ENCODE measurements at regions not wholly inside any gene's neighbourhood (a gene's known extent, or its start where the extent isn't known, plus 50 kb on each side); places are given as distances from the start of the nearest gene placed in this dataset.

DNA sequence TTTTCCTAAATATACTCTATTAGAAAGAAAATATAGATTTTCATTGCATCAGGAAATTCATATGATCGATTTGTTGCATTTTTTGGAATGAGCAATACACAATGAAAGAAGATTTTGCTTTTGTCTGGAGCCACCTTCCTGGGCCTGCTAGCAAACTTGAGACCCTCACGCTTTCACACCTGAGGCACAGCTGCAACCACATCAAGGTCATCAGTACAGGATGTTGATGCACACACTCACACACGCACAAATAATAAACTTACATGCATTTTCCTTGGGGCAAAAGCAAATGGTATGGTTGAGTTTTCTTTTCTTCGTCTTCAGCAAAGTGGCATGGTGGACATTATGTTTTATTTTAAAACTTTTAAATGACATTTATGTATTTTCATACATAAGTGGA is 64.8 kb upstream of the SATB1 start:
- DNase-seq (ENCODE audit: low spot score in 2 of 2): no peak
- Histone ChIP-seq H3K4me3 (no peak overlapping the region), H3K9me3 (no peaks in the 10 kb centered on the region), H3K27me3 (ENCODE audit: low read depth) (no peaks in the 10 kb centered on the region), H3K4me1 (no peaks in the 10 kb centered on the region), H3K36me3 (replicated peaks) (no peaks in the 10 kb centered on the region)
- in situ Hi-C loops (cut with MboI; ENCODE audit: low sequenced_read_pairs): no loop called here

DNA sequence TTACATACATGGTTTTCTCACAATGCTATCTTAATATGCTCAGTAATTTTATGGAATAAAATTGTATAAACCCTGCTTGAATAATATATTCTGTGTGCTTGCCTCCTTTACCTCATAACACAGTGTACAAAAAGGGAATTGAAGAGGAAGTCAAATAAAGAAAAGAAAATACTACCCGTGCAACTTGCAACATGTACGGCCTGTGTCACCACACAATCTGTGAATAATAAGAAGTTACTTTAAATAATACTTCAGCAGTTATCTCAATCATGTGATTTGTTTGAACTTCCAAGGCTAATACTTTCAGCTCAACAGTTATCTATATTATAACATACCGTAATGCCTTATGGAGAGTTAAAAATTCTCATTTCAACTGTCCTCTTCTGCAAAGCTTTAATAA is 58.1 kb upstream of the SATB1 start:
- no peaks in the 10 kb centered on the region for H3K36me3 ChIP-seq (replicated peaks)
- no peak for DNase-seq (ENCODE audit: low spot score in 2 of 2)
- no peaks in the 10 kb centered on the region for H3K27me3 ChIP-seq (ENCODE audit: low read depth)
- no peaks in the 10 kb centered on the region for H3K9me3 ChIP-seq
- peaks cover 9% of the 10 kb centered on the region for H3K4me1 ChIP-seq
- in situ Hi-C loops (cut with MboI; ENCODE audit: low sequenced_read_pairs): no loop called here
- H3K4me3 ChIP-seq: no peak overlapping the region

- no peak overlapping the region for H3K4me3 ChIP-seq
- H3K9me3 ChIP-seq: no peaks in the 10 kb centered on the region
- in situ Hi-C loops (cut with MboI; ENCODE audit: low sequenced_read_pairs): no loop called here
- no peaks in the 10 kb centered on the region for H3K27me3 ChIP-seq (ENCODE audit: low read depth)
- H3K36me3 ChIP-seq (replicated peaks): no peaks in the 10 kb centered on the region
- DNase-seq (ENCODE audit: low spot score in 2 of 2): no peak
- H3K4me1 ChIP-seq: peaks cover 9% of the 10 kb centered on the region
Observed at GRCh38 chr3:18481946-18482548, 56.9 kb upstream of the SATB1 start.

DNA sequence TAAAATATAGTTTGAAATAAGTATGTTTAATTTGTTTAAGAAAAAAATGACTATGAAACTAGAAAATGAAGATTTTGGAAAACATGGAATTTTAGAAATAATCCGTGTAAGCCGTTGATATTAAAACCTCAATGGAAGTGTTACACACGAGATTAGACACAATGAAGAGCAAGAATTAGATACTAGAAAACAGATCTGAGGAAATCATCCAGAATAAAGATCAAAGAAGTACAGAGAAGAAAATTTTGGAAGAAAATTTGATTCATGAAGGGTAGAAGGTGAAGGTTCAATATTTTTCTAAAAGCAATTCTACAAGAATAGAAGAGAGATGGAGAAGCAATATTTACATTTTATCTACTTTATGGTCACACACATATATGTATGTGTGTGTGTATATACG is 52.5 kb upstream of the SATB1 start:
- no peak for DNase-seq (ENCODE audit: low spot score in 2 of 2)
- in situ Hi-C loops (cut with MboI; ENCODE audit: low sequenced_read_pairs): no loop called here
- peaks cover 9% of the 10 kb centered on the region for H3K4me1 ChIP-seq
- no peaks in the 10 kb centered on the region for H3K36me3 ChIP-seq (replicated peaks)
- no peaks in the 10 kb centered on the region for H3K27me3 ChIP-seq (ENCODE audit: low read depth)
- H3K4me3 ChIP-seq: no peak overlapping the region
- no peaks in the 10 kb centered on the region for H3K9me3 ChIP-seq

Measured in HAP-1 (cell line).